ENCODE measurements at regions not wholly inside any gene's neighbourhood (a gene's known extent, or its start where the extent isn't known, plus 50 kb on each side); places are given as distances from the start of the nearest gene placed in this dataset.

DNA sequence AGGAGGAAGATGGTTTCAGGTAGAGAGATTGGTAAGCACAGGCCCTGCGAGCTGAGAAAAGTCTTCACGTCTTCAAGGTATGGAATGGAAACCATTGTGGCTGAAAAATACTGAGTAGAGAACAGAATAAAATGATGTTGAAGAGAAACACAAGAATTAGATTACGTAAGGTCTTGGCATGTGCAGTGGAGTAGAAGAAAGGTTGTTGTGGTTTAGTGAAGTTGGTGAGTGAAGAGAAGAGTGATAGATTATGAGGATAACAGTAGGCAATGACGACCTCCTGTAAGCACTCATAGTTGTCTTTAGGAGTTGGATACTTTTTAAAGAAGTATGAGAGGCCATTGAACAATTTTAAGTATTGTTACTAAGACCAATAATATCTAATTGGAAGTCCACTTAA, 642.6 kb downstream of the PCDH7 start:
- no peak for DNase-seq

GRCh38 chr4:31365006-31365690, 645.0 kb downstream of the PCDH7 start:
- TF ChIP-seq, protein P1, sequence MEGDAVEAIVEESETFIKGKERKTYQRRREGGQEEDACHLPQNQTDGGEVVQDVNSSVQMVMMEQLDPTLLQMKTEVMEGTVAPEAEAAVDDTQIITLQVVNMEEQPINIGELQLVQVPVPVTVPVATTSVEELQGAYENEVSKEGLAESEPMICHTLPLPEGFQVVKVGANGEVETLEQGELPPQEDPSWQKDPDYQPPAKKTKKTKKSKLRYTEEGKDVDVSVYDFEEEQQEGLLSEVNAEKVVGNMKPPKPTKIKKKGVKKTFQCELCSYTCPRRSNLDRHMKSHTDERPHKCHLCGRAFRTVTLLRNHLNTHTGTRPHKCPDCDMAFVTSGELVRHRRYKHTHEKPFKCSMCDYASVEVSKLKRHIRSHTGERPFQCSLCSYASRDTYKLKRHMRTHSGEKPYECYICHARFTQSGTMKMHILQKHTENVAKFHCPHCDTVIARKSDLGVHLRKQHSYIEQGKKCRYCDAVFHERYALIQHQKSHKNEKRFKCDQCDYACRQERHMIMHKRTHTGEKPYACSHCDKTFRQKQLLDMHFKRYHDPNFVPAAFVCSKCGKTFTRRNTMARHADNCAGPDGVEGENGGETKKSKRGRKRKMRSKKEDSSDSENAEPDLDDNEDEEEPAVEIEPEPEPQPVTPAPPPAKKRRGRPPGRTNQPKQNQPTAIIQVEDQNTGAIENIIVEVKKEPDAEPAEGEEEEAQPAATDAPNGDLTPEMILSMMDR (IDR thresholded peaks at IDR 0.05; ENCODE audit: low read depth, low read length): no peak

More for the DNA sequence above, 642.6 kb downstream of the PCDH7 start:
- H3K36me3 ChIP-seq: no peaks in the 10 kb centered on the region
- TF ChIP-seq, protein P1 (IDR thresholded peaks at IDR 0.05; ENCODE audit: low read depth, low read length): no peak
- H3K4me3 ChIP-seq (ENCODE audit: low read depth, low read length): no peak overlapping the region
- no peaks in the 10 kb centered on the region for H3K27me3 ChIP-seq
- no peaks in the 10 kb centered on the region for H3K4me1 ChIP-seq
- no peaks in the 10 kb centered on the region for H3K9me3 ChIP-seq

GRCh38 chr4:31366041-31366440, 645.9 kb downstream of the PCDH7 start:
- TF ChIP-seq, protein P1 (IDR thresholded peaks at IDR 0.05; ENCODE audit: low read depth, low read length): no peak
- DNase-seq: no peak

More at GRCh38 chr4:31365006-31365690, 645.0 kb downstream of the PCDH7 start:
- Histone ChIP-seq H3K4me1 (no peaks in the 10 kb centered on the region), H3K9me3 (no peaks in the 10 kb centered on the region), H3K36me3 (no peaks in the 10 kb centered on the region), H3K4me3 (ENCODE audit: low read depth, low read length) (no peak overlapping the region), H3K27me3 (no peaks in the 10 kb centered on the region)
- no peak for DNase-seq

GRCh38 chr4:31370866-31371465, 650.8 kb downstream of the PCDH7 start:
- Histone ChIP-seq H3K36me3 (no peaks in the 10 kb centered on the region), H3K27me3 (no peaks in the 10 kb centered on the region), H3K4me1 (no peaks in the 10 kb centered on the region), H3K9me3 (no peaks in the 10 kb centered on the region), H3K4me3 (ENCODE audit: low read depth, low read length) (no peak overlapping the region)
- TF ChIP-seq, protein P1 (IDR thresholded peaks at IDR 0.05; ENCODE audit: low read depth, low read length): peak; percentile 86
- no peak for DNase-seq

More at GRCh38 chr4:31366041-31366440, 645.9 kb downstream of the PCDH7 start:
- Histone ChIP-seq H3K4me1 (no peaks in the 10 kb centered on the region), H3K9me3 (no peaks in the 10 kb centered on the region), H3K36me3 (no peaks in the 10 kb centered on the region), H3K27me3 (no peaks in the 10 kb centered on the region), H3K4me3 (ENCODE audit: low read depth, low read length) (no peak overlapping the region)

GRCh38 chr4:31374256-31374960, 654.2 kb downstream of the PCDH7 start:
- TF ChIP-seq, protein P1 (IDR thresholded peaks at IDR 0.05; ENCODE audit: low read depth, low read length): no peak
- H3K36me3 ChIP-seq: no peaks in the 10 kb centered on the region
- no peaks in the 10 kb centered on the region for H3K9me3 ChIP-seq
- DNase-seq: no peak
- H3K27me3 ChIP-seq: no peaks in the 10 kb centered on the region
- H3K4me3 ChIP-seq (ENCODE audit: low read depth, low read length): no peak overlapping the region
- no peaks in the 10 kb centered on the region for H3K4me1 ChIP-seq

Data from BE2C (cell line).